MM.1S (cell line): ENCODE measurements at regions not wholly inside any gene's neighbourhood (a gene's known extent, or its start where the extent isn't known, plus 50 kb on each side); places are given as distances from the start of the nearest gene placed in this dataset.

ENCODE experiments used
- DNase-seq: peaks from one replicate; pipeline ENCODE4 v3.0.0-alpha.2; 2015
- H2AFZ ChIP-seq: fragments of 300-600 bp; sonication (generic); 2 replicates; pipeline ENCODE4 v1.6.0; 2016; ENCODE audit warnings: antibody characterized with exemption, low read length
- H3F3A ChIP-seq: fragments of 300-600 bp; sonication (generic); 2 replicates; pipeline ENCODE4 v1.6.1; 2016; ENCODE audit warnings: mild to moderate bottlenecking, antibody characterized with exemption, low read length, moderate library complexity, mixed read lengths; ENCODE audit not compliant: insufficient read depth
- H3K27ac ChIP-seq: fragments of 300-600 bp; sonication (generic); 2 replicates; pipeline ENCODE4 v1.5.1; 2016; ENCODE audit warnings: mild to moderate bottlenecking, low read length
- H3K27me3 ChIP-seq: fragments of 300-600 bp; sonication (generic); replicated peaks from 2 replicates; pipeline ENCODE4 v1.6.0; 2016; ENCODE audit warnings: low read length; ENCODE audit not compliant: insufficient read depth
- H3K36me3 ChIP-seq: fragments of 300-600 bp; sonication (generic); replicated peaks from 2 replicates; pipeline ENCODE4 v1.6.1; 2016; ENCODE audit warnings: mild to moderate bottlenecking, low read length, mixed read lengths; ENCODE audit not compliant: insufficient read depth
- H3K4me1 ChIP-seq: fragments of 300-600 bp; sonication (generic); 2 replicates; pipeline ENCODE4 v1.6.1; 2016; ENCODE audit warnings: low read length, mixed read lengths
- H3K4me2 ChIP-seq: fragments of 300-600 bp; sonication (generic); 2 replicates; pipeline ENCODE4 v1.6.0; 2016; ENCODE audit warnings: low read depth, low read length
- H3K4me3 ChIP-seq: fragments of 300-600 bp; sonication (generic); 2 replicates; pipeline ENCODE4 v1.5.1; 2016; ENCODE audit warnings: low read length, mixed read lengths
- H3K79me2 ChIP-seq: fragments of 300-600 bp; sonication (generic); 2 replicates; pipeline ENCODE4 v1.6.1; 2016; ENCODE audit warnings: mixed run types, low read length, mixed read lengths
- H3K9ac ChIP-seq: fragments of 300-600 bp; sonication (generic); 2 replicates; pipeline ENCODE4 v1.6.1; 2016; ENCODE audit warnings: low read length, mixed read lengths
- H3K9me2 ChIP-seq: fragments of 300-600 bp; sonication (generic); replicated peaks from 2 replicates; pipeline ENCODE4 v1.6.1; 2016; ENCODE audit warnings: mild to moderate bottlenecking, low read length, mixed read lengths; ENCODE audit not compliant: insufficient read depth
- H3K9me3 ChIP-seq: fragments of 300-600 bp; sonication (generic); replicated peaks from 2 replicates; pipeline ENCODE4 v1.6.1; 2016; ENCODE audit warnings: mild to moderate bottlenecking, low read length, mixed read lengths; ENCODE audit not compliant: insufficient read depth
- H4K20me1 ChIP-seq: fragments of 300-600 bp; sonication (generic); 2 replicates; pipeline ENCODE4 v1.6.1; 2016; ENCODE audit warnings: mild to moderate bottlenecking, low read length, moderate library complexity, mixed read lengths; ENCODE audit not compliant: insufficient read depth
- EZH2 ChIP-seq: fragments of 300-600 bp; sonication (generic); optimal IDR thresholded peaks from 2 replicates; pipeline ENCODE3; 2017; ENCODE audit warnings: low read depth, mild to moderate bottlenecking, antibody characterized with exemption, low read length, mixed read lengths
- EZH2phosphoT487 ChIP-seq: fragments of 300-600 bp; sonication (generic); IDR thresholded peaks from 2 replicates; pipeline ENCODE4 v1.6.1; 2018; ENCODE audit warnings: antibody characterized with exemption, low read length
- TF ChIP-seq, protein P1 (sequence below): fragments of 300-600 bp; sonication (generic); IDR thresholded peaks from 2 replicates; pipeline ENCODE4 v1.5.1; 2016; ENCODE audit warnings: antibody characterized with exemption, low read length, mixed read lengths

GRCh38 chr2:118565786-118566540 is 281.5 kb downstream of the EN1 start:
- no peaks in the 10 kb centered on the region for H3K4me1 ChIP-seq
- no peak overlapping the region for H3K4me2 ChIP-seq

DNA sequence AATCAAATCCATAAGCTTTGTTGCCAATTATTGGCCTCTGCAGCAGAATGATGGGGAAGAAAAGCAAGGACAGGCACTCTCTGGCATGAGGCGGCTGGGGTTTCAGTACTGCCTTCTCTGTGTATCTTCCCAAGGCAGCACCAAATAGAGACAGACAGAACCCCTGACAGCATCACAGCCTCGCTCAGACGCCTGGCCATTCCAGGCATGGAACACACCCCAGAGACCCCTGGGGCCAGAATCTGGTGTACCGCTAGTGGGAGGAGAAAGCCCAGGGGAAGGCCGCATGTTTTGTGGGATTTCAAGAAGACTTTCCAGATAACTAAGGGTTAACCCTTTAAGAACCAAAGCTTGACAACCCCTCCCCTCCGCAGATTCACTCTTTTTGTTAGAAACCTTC is 282.1 kb downstream of the EN1 start:
- TF ChIP-seq EZH2 = no peak
- TF ChIP-seq EZH2phosphoT487 = no peak
- TF ChIP-seq, protein P1, sequence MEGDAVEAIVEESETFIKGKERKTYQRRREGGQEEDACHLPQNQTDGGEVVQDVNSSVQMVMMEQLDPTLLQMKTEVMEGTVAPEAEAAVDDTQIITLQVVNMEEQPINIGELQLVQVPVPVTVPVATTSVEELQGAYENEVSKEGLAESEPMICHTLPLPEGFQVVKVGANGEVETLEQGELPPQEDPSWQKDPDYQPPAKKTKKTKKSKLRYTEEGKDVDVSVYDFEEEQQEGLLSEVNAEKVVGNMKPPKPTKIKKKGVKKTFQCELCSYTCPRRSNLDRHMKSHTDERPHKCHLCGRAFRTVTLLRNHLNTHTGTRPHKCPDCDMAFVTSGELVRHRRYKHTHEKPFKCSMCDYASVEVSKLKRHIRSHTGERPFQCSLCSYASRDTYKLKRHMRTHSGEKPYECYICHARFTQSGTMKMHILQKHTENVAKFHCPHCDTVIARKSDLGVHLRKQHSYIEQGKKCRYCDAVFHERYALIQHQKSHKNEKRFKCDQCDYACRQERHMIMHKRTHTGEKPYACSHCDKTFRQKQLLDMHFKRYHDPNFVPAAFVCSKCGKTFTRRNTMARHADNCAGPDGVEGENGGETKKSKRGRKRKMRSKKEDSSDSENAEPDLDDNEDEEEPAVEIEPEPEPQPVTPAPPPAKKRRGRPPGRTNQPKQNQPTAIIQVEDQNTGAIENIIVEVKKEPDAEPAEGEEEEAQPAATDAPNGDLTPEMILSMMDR = no peak
- H3F3A ChIP-seq = no peaks in the 10 kb centered on the region
- no peaks in the 10 kb centered on the region for H4K20me1 ChIP-seq
- no peaks in the 10 kb centered on the region for H3K36me3 ChIP-seq
- H3K9ac ChIP-seq = no peak overlapping the region
- H3K4me1 ChIP-seq = no peaks in the 10 kb centered on the region
- no peaks in the 10 kb centered on the region for H3K79me2 ChIP-seq
- no peak overlapping the region for H3K27ac ChIP-seq
- H3K4me2 ChIP-seq = no peak overlapping the region
- H3K4me3 ChIP-seq = no peak overlapping the region
- H3K9me2 ChIP-seq = no peaks in the 10 kb centered on the region
- no peaks in the 10 kb centered on the region for H3K27me3 ChIP-seq
- no peaks in the 10 kb centered on the region for H3K9me3 ChIP-seq
- DNase-seq = no peak
- H2AFZ ChIP-seq = no peak overlapping the region

More at GRCh38 chr2:118565786-118566540, 281.5 kb downstream of the EN1 start:
- no peaks in the 10 kb centered on the region for H3K27me3 ChIP-seq
- no peak overlapping the region for H3K9ac ChIP-seq
- H3F3A ChIP-seq = no peaks in the 10 kb centered on the region
- H4K20me1 ChIP-seq = no peaks in the 10 kb centered on the region
- H3K36me3 ChIP-seq = no peaks in the 10 kb centered on the region
- H3K27ac ChIP-seq = no peak overlapping the region
- no peaks in the 10 kb centered on the region for H3K79me2 ChIP-seq
- TF ChIP-seq EZH2 (no peak), EZH2phosphoT487 (no peak)
- TF ChIP-seq, protein P1 = no peak
- no peaks in the 10 kb centered on the region for H3K9me2 ChIP-seq
- no peak overlapping the region for H2AFZ ChIP-seq
- H3K9me3 ChIP-seq = no peaks in the 10 kb centered on the region
- no peak overlapping the region for H3K4me3 ChIP-seq
- DNase-seq = no peak

DNA sequence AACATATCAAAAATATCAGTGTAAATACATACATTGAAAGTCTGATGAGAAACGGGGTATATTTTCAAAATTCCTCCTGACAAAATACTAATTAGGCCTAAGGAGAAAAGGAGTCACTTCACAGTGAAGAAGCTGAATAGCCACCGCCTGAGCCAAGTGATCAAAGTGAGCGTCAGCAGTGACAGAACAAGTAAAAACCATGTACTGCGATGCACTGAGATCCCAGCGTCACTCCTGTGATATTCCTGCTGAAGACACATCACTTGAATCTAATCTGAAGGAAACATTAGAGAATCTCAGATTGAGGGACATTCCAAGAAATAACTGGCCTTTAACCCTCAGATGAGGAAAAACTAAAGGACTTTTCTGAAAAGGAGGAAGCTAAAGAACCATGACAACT is 285.3 kb downstream of the EN1 start:
- H3K27ac ChIP-seq = no peak overlapping the region
- no peaks in the 10 kb centered on the region for H3K27me3 ChIP-seq
- H3K4me3 ChIP-seq = no peak overlapping the region
- H3K36me3 ChIP-seq = no peaks in the 10 kb centered on the region
- H3K9me2 ChIP-seq = no peaks in the 10 kb centered on the region
- TF ChIP-seq, protein P1 = no peak
- TF ChIP-seq EZH2 = no peak
- TF ChIP-seq EZH2phosphoT487 = no peak
- H4K20me1 ChIP-seq = no peaks in the 10 kb centered on the region
- no peak overlapping the region for H3K4me2 ChIP-seq
- no peaks in the 10 kb centered on the region for H3K4me1 ChIP-seq
- no peak for DNase-seq
- no peaks in the 10 kb centered on the region for H3F3A ChIP-seq
- H3K79me2 ChIP-seq = no peaks in the 10 kb centered on the region
- no peak overlapping the region for H2AFZ ChIP-seq
- no peak overlapping the region for H3K9ac ChIP-seq
- H3K9me3 ChIP-seq = no peaks in the 10 kb centered on the region
